GM18511 (cell line): ENCODE measurements at regions not wholly inside any gene's neighbourhood (a gene's known extent, or its start where the extent isn't known, plus 50 kb on each side); places are given as distances from the start of the nearest gene placed in this dataset.
A peak's percentile ranks its signal among the peaks of the same experiment; 100 is the strongest.
"Not testable (repeated sequence)": the region's sequence is repeated elsewhere in the genome, so short reads cannot be mapped to it uniquely, and the experiment has no call there.

Experiments
- ATAC-seq: cut with Tn5 transposase; IDR thresholded peaks from one replicate; pipeline ENCODE4 v1.9.1; 2021; ENCODE audit warnings: mild to moderate bottlenecking, moderate library complexity; ENCODE audit not compliant: unreplicated experiment

DNA sequence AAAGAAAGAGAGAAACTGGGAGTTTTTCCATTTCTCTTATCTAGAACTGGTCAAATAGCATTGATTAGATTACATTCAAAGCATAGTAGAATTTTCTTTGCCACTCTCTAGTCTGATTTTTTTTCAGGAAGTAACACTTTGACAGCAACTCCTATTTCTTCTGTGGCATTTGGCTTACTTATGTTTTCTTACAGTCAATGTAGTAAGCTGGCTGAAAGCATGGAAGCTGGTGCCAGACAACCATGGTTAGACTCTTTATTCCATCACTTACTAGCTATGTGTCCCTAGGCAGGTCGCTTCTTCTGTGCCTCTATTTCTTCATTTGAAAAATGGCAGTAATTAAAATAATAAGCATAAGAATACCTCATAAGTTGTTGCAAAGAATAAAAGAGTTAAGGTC is 54.2 kb upstream of the OPRM1 start:
- no peak for ATAC-seq

DNA sequence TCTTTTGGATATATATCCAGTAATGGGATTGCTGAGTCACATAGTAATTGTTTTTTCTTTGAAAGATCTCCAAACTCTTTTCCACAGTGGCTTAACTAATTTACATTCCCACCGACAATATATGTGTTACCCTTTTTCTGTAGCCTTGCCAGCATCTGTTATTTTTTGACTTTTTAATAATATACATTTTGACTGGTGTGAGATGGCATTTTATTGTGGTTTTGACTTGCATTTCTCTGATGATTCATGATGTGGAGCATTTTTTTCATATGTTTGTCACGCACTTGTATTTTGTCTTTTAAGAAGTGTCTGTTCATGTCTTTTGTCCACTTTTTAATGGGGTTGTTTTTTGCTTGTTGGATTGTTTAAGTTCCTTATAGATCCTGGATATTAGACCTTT is 58.9 kb upstream of the OPRM1 start:
- no peak for ATAC-seq

DNA sequence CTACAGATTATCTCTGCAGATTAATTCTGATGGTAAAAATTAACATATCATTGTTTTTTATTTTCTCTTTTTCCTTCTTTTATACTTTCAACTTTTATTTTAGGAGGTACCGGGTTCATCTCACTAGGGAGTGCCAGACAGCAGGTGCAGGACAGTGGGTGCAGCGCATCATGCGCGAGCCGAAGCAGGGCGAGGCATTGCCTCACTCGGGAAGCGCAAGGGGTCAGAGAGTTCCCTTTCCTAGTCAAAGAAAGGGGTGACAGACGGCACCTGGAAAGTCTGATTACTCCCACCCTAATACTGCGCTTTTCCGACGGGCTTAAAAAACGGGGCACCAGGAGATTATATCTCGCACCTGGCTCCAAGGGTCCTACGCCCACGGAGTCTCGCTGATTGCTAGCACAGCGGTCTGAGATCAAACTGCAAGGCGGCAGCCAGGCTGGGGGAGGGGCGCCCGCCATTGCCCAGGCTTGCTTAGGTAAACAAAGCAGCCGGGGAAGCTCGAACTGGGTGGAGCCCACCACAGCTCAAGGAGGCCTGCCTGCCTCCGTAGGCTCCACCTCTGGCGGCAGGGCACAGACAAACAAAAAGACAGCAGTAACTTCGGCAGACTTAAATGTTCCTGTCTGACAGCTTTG is 60.0 kb upstream of the OPRM1 start:
- not testable (repeated sequence) for ATAC-seq

DNA sequence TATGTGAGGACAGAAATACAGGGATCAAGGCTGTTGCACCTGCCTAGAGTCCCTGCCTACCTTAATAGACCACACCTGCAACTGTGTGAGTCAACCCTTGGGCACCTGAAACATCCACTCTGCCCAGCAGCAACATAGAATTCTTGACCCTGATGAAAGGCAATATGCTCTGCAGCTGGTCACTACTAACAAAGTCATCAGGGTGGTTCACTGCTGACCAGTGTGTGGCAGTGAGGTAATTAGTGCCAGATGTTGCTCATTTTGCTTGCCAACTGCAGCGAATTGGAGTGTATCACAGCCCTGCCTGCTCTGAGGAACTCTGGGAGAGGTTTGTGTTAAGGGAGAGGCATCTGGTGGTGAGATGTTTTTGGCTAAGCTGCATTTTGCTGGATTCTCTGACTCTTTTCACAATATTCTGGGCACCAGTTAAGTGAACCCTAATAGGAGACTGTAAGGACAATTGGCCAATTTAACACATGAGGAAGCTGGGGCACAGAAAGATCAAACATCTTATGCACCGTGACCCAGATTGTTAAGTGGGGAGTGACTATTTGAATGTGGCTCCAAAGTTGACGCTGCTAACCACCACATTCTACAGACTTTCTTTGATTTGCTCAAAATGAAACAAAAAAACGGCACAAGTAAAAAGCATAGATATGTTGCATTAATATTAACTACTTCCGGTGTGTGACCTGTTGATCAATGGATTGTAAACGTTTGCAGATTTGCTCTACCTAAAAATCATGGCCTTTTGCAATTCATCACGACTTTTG is 61.9 kb upstream of the OPRM1 start:
- ATAC-seq: no peak

DNA sequence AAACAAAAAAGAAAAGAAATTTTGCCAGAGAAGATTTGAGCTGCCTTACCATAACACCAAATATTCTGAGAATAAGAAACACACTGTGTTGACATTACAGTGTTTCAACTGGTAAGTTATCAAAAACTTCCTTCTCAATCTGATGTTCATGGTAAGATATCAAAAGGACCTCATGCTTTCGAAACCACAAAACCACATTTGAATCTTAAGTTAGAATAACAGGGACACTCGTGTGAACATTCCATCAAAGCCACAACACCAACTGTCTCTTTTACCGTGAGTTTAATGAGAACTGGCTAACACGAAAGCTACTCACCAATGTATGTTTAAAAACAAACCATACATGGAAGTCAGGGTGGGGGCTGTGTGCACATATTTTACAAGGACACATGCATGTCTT is 73.0 kb upstream of the OPRM1 start:
- ATAC-seq: no peak

DNA sequence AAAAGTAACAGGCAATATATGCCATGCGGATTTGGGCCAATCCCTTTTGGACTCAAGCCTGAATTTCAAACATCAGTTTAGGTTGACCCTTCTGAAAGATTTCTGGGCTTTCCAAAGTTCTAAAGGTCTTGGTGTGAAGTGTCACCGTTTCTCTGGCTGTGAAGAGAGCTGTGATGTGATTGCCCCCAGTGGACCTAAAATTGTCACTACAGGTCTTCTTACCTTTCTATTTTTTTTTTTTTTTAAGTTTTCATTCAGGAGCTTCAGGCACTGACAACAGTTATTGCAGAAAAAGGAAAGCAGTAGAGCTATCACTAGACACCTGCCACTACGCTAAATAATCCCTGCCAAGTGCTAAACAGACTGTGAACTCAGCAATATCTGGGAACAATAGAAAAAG is 75.7 kb upstream of the OPRM1 start:
- ATAC-seq: peak; percentile 47

DNA sequence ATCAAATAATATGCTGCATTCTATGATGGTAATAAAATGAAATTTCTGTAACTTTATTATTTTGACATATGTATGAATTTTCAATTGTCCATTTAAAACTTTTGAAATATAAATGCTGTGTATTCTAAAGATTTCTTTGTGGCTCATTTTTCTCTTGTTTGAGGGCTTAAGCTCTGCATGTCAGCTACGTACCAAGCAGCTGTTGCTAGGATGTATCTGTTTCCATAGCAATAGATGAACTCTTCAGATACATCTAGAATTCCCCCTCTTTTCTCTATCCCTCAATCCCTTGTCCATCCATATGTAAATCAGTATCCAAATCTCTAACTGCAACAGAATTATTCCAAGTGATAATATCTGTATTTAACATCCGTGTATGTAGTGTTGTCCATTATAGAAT is 76.5 kb upstream of the OPRM1 start:
- ATAC-seq: no peak

DNA sequence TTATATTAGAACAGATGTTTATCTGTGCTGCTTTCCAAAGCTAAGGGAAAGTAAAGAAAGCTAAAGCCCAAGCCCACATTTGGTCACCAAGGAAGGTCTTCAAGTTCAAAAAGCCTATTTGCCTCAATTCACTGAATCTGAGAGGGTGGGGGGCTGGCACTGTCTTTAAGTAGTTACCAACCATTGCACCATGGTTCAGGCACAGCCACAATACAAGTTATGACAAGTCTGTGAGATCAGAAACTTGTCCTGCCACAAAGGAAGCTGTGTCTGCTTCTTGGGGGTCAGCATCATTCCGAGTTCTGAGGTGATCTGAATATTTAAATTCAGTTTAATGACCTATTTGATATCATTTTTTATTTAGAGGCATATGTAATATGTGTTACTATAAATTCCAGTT is 78.3 kb upstream of the OPRM1 start:
- ATAC-seq: no peak

DNA sequence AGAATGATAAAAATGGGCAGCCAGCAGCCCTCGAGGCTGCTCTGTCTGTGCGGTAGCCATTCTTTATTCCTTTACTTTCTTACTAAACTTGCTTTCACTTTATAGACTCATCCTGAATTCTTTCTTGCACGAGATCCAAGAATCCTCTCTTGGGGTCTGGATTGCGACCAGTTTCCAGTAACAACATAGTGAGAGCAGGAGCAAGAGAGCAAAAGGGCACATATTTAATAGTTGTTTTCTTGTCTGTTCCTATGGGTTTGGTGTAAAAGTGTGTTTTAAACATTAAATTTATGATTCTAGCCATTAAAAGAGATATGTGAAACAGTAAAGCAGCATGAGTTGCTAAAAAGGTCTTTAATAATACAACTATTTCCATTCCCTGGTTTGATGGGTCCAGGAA is 78.8 kb upstream of the OPRM1 start:
- ATAC-seq: no peak

DNA sequence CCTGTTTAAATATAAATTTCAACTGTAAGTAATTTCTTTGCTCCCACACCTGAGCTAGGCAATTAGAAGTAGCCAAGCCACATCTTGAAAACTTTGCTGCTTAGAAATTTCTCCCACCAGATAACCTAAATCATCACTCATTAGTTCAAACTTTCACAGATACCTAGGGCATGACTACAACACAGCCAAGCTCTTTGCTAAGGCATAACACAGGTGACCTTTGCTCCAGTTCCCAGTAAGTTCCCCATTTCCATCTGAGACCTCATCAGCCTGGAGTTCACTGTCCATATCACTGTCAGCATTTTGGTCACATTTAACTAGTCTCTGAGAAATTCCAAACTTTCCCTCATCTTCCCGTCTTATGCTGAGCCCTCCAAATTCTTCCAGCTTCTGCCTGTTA is 79.8 kb upstream of the OPRM1 start:
- no peak for ATAC-seq

DNA sequence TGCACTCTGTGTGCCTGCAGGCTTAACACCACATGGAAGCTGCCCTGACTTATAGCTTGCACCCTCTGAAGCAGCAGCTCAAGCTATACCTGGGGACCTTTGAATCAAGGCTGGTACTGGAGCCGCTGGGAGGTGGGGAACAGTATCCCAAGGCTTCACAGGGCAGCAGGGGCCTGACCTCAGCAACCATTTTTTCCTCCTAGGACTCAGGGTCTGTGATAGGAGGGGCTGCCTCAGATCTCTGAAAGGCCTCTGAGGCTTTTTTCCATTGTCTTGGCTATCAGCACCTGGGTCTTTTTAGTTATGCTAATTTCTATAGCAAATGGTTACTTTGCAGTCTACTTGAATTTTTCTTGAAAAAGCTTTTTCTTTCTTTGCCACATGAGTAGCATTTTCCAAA is 80.2 kb upstream of the OPRM1 start:
- peak; percentile 31 for ATAC-seq

DNA sequence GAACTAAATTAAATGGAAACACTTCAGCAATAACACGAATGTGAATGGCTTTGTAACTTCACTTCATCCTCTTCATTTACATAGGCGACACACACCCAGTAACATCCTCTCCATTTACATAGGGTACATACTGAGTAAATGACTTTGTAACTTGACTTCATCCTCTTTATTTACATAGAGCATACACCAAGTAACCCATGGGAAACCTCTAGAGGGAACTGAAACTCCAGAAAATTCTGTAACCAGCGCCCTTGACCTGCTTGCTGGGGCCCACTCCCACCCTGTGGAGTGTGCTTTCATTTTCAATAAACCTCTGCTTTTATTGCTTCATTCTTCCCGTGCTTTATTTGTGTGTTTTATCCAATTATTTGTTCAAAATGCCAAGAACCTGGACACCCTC is 81.6 kb upstream of the OPRM1 start:
- peak; percentile 96 for ATAC-seq

DNA sequence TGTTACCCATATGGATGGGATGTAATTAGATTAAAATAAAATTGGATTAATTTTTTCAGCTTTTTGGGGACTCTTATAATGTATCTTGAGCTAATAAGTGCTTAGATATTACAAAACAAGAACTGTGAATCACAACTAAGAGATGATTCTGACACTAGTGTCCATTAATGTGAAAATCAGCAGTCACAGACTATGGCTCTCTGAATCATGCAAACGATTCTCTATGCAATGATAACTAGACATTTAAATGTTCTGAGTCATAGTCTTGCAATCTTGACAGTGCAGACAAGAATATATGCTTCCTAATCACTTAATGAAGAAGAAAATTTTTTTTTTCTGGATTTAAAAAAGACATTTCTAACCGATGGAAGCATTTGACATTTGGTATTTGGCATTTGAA is 82.2 kb upstream of the OPRM1 start:
- no peak for ATAC-seq

DNA sequence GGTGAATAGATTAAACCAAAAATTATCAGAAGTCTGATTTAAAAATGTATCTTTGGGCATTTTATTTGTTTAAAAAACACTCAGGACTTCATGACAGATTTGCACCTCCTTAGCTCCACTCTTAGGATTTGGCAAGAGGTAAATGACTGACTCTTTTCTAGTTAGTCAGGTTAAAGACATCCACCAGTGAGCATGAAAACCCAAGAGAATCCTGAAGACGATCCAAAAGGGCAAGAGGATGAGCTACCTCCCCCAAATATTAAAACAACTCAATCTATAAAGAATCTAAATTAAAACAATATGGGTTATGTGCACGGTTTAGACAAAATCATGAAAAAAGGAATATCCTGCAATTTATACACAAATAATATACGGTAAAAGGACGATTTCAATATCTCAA is 89.4 kb upstream of the OPRM1 start:
- ATAC-seq: no peak

DNA sequence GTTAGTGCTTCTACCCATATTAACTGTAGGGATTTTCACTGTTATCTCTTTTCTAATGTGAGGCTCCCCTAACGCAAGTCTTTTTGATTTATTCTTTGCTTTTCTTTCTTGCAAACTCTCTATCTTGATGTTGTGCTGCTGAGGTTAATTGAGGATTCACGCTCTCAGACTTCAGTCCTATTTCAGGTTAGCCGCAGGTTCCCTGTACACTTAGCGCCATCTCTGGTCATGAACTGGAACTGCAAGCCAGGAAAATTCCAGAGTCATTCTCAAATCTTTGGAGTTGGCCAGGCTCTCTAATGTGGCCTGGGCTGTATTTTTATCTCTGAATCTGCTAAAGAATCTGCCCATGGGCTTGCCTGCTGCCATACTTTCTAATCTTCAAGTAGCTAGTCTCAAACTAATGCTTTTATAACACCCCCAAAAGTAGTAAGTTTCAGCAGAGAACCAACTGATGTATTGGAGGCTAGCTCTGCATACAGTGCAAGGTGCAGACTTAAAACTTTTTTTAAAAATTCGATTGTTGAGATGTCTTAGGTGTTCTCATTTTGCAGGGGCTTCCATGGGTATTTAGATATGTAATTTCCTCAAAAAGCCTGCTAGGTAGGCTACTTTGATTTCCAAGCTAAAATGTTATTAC is 91.1 kb upstream of the OPRM1 start:
- ATAC-seq: peak; percentile 75

DNA sequence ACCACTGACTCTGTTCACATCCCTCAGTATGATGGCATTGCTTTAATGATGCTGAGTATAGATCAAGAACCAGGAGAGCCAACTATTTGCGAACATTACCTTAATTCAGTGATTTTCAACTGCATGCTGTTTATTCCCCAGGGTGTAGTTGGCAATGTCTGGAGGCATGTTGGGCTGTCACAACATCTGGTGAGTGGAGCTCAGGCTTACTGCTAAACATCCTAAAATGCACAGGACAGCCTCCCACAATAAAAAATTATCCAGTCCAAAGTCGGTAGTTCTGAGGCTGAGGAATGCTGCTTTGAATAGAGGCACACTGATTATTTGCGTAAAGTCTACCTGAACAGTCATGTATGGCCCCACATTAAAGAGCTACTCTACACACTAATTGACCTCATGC is 94.8 kb upstream of the OPRM1 start:
- ATAC-seq: no peak

DNA sequence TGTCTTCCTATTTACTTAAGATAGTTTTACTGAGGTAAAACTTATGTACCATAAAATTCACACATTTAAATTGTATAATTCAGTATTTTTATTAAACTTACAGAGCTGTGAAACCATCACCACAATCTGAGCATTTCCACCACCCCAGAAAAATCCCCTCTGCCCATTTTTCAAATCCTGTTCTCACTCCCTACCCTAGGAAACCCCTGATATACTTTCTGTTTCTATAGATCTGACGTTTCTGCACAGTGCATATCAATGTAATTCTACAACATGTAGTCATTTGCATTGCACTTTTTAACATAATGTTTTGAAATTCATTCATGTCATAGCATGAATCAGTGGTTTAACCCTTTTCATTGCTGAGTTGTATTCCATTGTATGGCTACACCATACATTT is 96.7 kb upstream of the OPRM1 start:
- ATAC-seq: peak; percentile 68

DNA sequence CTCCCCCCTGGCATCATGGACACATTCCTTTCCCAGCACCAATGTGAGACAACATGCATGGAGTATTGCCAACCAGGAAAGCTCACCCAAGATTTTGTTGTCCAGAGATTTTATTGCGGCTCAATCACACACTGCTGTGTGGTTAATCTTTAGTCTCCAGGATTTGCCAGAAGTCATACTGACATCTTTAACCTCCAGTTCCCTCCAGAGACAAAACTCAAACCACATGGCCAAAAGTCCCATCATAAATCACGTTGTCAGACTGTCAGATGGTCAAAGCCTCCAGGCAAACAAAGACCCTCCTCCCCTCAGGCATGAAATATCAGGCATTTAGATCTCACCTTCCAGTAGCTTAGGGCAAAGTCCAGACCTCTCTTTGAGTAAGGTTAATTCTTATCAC is 97.3 kb upstream of the OPRM1 start:
- ATAC-seq: peak; percentile 29

DNA sequence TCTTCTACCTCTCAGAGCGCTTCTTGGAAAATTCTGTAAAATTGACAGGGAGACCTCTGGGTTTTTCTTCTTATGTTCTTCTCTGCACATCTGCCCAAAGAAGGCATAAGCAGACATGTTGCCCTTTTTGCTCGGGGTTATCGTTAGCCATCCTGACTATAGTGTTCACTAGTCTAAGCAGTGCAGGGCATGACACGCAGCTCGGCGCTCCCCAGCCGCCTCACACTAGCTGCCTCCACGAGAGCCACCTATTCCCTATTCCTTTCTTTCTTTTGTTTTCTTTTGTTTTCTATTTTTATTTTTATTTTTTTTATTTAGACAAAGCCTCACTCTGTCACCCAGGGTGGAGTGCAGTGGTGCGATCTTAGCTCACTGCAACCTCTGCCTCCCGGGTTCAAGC is 100.2 kb upstream of the OPRM1 start:
- ATAC-seq: no peak

DNA sequence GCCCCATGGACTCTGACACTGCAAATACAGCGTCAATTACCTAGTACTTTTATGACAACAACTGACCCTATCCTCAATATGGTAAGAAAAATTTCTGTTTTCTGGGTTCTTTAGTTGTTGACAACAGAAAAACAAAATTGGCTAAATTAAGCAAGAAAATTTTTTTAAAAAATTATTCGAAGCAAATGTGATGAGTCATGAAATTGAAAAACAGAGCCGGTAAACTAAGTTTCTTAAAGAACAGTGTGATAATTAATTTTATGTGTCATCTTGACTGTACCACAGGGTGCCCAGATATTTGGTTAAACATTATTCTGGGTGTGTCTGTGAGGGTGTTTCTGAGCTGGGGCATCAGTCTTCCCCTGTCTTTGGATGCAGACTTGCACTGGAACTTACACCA is 107.6 kb upstream of the OPRM1 start:
- ATAC-seq: no peak

DNA sequence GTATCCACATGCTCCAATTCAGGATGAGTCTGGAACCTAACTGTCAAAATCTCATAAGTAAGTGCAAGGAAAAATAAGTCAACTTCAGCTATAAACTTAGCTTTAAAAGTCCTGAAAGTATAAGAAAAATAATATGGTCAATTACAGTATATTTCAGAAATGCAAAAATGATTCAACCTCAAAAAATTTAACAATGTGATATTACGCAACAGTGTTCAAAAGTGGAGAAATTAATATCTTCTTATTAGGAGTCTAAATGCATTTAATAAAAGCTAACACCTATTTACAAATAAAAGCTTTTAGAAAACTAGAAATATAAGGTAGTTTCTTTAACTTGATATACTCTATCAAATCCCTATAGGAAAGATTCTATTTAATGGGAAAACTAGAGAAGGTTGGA is 111.2 kb upstream of the OPRM1 start:
- no peak for ATAC-seq

DNA sequence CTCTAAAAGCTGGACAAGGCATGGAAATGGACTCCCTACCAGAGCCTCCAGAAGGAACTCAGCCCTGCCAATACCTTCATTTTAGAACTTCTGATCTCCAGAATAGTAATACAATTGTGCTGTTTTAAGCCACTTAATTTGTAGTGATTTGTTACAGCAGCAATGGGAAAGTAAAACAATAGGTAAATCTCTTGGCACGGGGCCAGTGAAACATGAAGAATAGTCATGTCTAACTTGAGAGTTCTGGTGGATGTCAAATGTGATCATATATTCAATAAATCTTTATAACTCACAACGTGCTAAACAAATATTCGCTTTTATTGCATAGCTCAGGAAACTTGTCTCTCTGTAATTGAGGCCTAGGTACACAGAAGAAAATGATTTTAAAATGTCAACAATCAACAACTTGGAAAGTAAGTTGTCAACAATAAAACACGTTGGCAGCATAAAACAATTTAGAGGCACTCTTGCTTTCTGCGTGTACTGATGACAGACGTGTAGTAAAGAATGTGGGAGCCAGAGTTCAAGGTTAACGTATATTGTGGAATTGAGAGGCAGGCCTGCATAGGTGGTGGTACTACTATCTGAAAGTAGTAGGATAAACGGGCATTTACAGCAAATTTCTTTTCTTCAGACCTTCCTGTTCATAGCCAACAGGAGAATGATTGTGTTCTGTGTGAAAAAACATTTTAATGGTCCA is 140.5 kb upstream of the OPRM1 start:
- no peak for ATAC-seq
